ELF-1 (cell line): ENCODE measurements at regions not wholly inside any gene's neighbourhood (a gene's known extent, or its start where the extent isn't known, plus 50 kb on each side); places are given as distances from the start of the nearest gene placed in this dataset.

Source experiments
- DNase-seq: peaks from one replicate; pipeline ENCODE4 v3.0.0-alpha.2; 2016; ENCODE audit warnings: low read depth, low spot score

- peak; percentile 79 for DNase-seq
Measured at GRCh38 chr10:29962166-29962850, 97.1 kb downstream of the JCAD start.

GRCh38 chr10:29961351-29961750 is 98.0 kb downstream of the JCAD start:
- DNase-seq, result no peak

- DNase-seq, result no peak
Measured at GRCh38 chr10:29960261-29960660, 99.1 kb downstream of the JCAD start.

- DNase-seq, result no peak
Measured at GRCh38 chr10:29959586-29959985, 99.8 kb downstream of the JCAD start.

GRCh38 chr10:29958440-29958839 is 100.9 kb downstream of the JCAD start:
- no peak for DNase-seq

- peak; percentile 36 for DNase-seq
Measured at GRCh38 chr10:29957907-29958331, 101.5 kb downstream of the JCAD start.

GRCh38 chr10:29957236-29957635 is 102.2 kb downstream of the JCAD start:
- no peak for DNase-seq

GRCh38 chr10:29956335-29956924 is 103.0 kb downstream of the JCAD start:
- DNase-seq, result no peak

- peak; percentile 56 for DNase-seq
Measured at GRCh38 chr10:29955329-29955935, 104.0 kb downstream of the JCAD start.

GRCh38 chr10:29951441-29951931 is 107.9 kb downstream of the JCAD start:
- DNase-seq, result no peak

GRCh38 chr10:29950391-29950790 is 109.0 kb downstream of the JCAD start:
- DNase-seq, result no peak

GRCh38 chr10:29949411-29950011 is 109.9 kb downstream of the JCAD start:
- DNase-seq, result no peak

GRCh38 chr10:29948881-29949355 is 110.5 kb downstream of the JCAD start:
- no peak for DNase-seq

- no peak for DNase-seq
Measured at GRCh38 chr10:29947701-29948060, 111.7 kb downstream of the JCAD start.

- DNase-seq, result no peak
Measured at GRCh38 chr10:29946953-29947700, 112.3 kb downstream of the JCAD start.

GRCh38 chr10:29946614-29946952 is 112.8 kb downstream of the JCAD start:
- DNase-seq, result no peak

- DNase-seq, result no peak
Measured at GRCh38 chr10:29941476-29941875, 117.9 kb downstream of the JCAD start.

- no peak for DNase-seq
Measured at GRCh38 chr10:29932991-29933390, 126.4 kb downstream of the JCAD start.

- no peak for DNase-seq
Measured at GRCh38 chr10:29931833-29932232, 127.6 kb downstream of the JCAD start.

- no peak for DNase-seq
Measured at GRCh38 chr10:29929006-29929405, 130.4 kb downstream of the JCAD start.

- DNase-seq, result peak; percentile 50
Measured at GRCh38 chr10:29926693-29927048, 132.7 kb downstream of the JCAD start.
